ENCODE measurements at regions not wholly inside any gene's neighbourhood (a gene's known extent, or its start where the extent isn't known, plus 50 kb on each side); places are given as distances from the start of the nearest gene placed in this dataset.

DNA sequence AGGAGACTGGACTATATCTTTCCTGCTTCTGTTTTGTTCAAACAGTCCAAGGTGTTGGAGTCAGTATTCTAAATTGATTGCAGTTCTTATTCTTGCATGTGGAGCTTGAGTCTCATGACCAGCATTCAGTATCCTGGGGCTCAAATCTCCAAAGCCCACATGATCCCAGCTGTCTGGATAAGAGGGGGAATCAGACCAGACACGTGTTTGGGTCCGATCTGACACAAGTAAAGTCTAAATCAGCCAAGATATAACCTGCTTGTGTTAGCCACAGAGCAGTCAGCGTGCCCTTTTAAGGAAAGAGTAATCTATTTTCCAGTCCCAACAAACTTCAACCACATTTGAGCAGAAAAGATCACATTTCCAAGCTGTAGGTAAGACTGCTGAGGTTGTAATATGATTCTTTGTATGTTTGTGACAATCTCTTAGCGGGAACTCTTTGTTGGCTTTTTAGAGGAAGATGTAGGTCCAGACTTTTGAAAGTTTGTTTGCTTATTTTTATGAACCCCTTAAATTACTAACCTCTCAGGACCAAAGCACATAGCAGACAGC, 334.6 kb downstream of the SLC4A3 start:
- no peak overlapping the region for H3K4me3 ChIP-seq (ENCODE audit: low read length)
- WGBS (ENCODE audit: insufficient coverage, insufficient read length) = no CpG with 5 or more reads among the region's 4 CpGs
- DNase-seq (ENCODE audit: low read depth, low spot score) = no peak
- peaks cover 3% of the 10 kb centered on the region; the same call in 1 of the 2 replicates for H3K27me3 ChIP-seq (ENCODE audit: control insufficient read depth, insufficient read depth, low read length)
- no peaks in the 10 kb centered on the region for H3K36me3 ChIP-seq (ENCODE audit: control insufficient read depth, insufficient read depth, low read length)
- H3K4me1 ChIP-seq (ENCODE audit: control insufficient read depth, insufficient read depth, low read length) = peaks cover 3% of the 10 kb centered on the region
- H3K9me3 ChIP-seq (ENCODE audit: control insufficient read depth, insufficient read depth, low read length) = no peaks in the 10 kb centered on the region
- H3K27ac ChIP-seq (ENCODE audit: low read length) = no peak overlapping the region

DNA sequence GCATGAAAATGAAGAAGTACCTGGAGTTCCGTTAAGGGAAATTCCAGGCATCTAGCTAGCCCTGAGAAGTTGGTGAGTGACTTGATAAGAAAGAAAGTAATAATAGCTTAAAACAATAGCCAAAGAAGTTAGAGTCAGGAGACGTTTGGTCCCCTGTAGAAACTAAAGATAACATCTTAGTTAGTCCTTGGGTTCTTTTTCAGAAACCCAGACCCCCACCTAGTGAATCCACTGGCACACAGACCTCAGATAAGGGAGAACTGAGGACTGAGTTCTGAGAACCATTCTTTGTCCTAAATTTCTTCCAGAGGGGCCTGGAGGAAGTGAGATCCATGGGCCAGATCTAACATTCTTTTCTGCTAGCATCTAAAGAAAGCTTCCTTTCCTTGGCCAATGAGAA, 335.4 kb downstream of the SLC4A3 start:
- Histone ChIP-seq H3K27me3 (ENCODE audit: control insufficient read depth, insufficient read depth, low read length) (peaks cover 3% of the 10 kb centered on the region; the same call in 1 of the 2 replicates), H3K9me3 (ENCODE audit: control insufficient read depth, insufficient read depth, low read length) (no peaks in the 10 kb centered on the region), H3K4me1 (ENCODE audit: control insufficient read depth, insufficient read depth, low read length) (peaks cover 3% of the 10 kb centered on the region), H3K4me3 (ENCODE audit: low read length) (no peak overlapping the region), H3K36me3 (ENCODE audit: control insufficient read depth, insufficient read depth, low read length) (no peaks in the 10 kb centered on the region), H3K27ac (ENCODE audit: low read length) (no peak overlapping the region)
- no CpG with 5 or more reads among the region's 2 CpGs for WGBS (ENCODE audit: insufficient coverage, insufficient read length)
- DNase-seq (ENCODE audit: low read depth, low spot score) = no peak

DNA sequence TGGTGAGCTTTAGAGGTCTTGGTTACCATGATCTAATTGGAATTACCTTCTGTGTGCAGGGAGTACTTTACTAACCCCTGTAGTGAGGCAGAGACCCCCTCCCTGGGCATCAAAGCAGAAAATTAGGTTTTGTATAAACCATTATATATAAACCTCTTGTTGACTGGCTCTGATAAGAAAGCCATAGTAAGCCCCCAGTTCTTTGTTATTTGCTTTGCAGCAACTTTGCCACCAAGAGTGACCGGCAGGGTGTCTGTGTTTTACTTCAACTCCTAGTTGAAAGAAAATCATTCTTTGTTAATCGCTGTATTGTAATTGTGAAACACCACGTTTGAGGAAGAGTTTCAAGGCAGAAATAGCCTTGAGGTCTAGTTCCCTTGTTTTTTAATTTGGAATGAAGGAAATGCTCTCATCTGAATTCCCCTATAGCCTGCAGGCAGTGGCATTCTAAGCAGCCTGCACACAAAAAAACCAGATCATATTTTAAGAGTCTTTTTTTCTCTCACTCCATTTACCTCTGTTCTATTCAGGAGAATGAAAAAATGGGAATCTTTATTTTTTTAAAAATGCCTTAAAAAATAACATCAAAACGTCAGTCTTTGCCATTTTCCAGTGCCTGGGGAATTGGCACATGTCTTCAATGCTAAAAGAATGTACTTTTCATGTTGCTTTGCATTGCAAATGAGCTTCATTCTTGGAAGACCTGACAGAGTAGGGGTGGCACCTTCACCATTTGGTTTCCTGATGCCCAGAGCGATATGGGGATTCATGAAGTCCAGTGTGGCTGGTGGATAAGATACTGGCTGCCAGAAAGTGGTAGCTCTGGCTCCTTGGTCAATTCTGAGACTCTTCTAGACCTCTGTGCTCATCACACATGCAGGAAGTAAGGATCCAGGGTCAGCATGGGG, 338.1 kb downstream of the SLC4A3 start:
- whole genome bisulfite sequencing (ENCODE audit: insufficient coverage, insufficient read length) = no CpG with 5 or more reads among the region's 5 CpGs
- H3K9me3 ChIP-seq (ENCODE audit: control insufficient read depth, insufficient read depth, low read length) = no peaks in the 10 kb centered on the region
- H3K36me3 ChIP-seq (ENCODE audit: control insufficient read depth, insufficient read depth, low read length) = no peaks in the 10 kb centered on the region
- peaks cover 3% of the 10 kb centered on the region; the same call in 1 of the 2 replicates for H3K27me3 ChIP-seq (ENCODE audit: control insufficient read depth, insufficient read depth, low read length)
- no peak overlapping the region for H3K4me3 ChIP-seq (ENCODE audit: low read length)
- DNase-seq (ENCODE audit: low read depth, low spot score) = peak; percentile 31
- no peak overlapping the region for H3K27ac ChIP-seq (ENCODE audit: low read length)
- H3K4me1 ChIP-seq (ENCODE audit: control insufficient read depth, insufficient read depth, low read length) = peaks cover 3% of the 10 kb centered on the region

DNA sequence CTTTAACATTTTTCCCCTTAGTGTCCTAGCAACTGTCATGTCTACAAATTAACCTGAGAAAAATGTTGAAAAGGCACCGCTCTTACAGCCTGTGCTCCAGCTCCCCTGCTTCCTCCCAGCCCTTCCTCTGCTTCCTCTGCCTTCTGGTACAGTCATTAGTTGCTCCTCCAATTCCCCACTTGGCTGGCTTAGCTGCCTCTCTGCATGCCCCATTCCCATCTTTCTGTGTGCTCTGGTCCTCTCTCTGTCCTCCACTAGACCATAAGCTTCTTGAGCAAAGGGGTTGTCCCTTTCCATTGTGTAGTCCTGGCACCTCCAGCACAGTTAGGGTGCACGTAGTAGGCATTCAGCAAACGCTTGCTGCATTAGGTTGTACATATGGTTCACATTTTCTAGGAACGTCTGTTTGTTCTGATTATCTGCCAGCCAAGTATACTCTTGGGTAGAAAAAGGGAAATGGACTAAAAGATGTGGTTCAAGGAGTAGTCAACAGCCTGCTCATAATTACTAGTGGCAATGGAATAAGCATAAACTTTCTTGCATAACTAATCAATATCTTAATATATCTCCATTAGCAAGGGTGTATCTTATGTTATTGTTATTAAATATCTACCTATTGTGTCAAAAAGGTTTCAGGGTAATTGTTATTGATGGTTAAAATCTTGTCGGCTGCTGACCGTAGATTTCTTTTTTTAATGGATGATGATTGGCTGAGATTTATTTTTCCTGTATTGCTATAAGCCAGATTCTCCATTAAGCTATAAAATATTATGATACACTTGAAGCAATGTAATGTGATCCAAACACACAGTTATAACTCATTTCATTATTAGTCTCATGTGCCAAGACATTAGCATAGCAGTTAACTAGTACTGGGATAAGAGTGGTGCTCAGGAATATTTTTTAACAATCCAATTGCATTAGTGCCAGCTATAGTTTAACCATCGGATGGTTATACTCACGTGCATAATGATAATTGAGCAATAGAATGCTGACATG, 340.1 kb downstream of the SLC4A3 start:
- Histone ChIP-seq H3K4me3 (ENCODE audit: low read length) (no peak overlapping the region), H3K27me3 (ENCODE audit: control insufficient read depth, insufficient read depth, low read length) (peaks cover 3% of the 10 kb centered on the region; the same call in 1 of the 2 replicates), H3K9me3 (ENCODE audit: control insufficient read depth, insufficient read depth, low read length) (no peaks in the 10 kb centered on the region), H3K36me3 (ENCODE audit: control insufficient read depth, insufficient read depth, low read length) (no peaks in the 10 kb centered on the region), H3K4me1 (ENCODE audit: control insufficient read depth, insufficient read depth, low read length) (peaks cover 3% of the 10 kb centered on the region), H3K27ac (ENCODE audit: low read length) (no peak overlapping the region)
- no peak for DNase-seq (ENCODE audit: low read depth, low spot score)
- WGBS (ENCODE audit: insufficient coverage, insufficient read length) = no CpG with 5 or more reads among the region's 8 CpGs

DNA sequence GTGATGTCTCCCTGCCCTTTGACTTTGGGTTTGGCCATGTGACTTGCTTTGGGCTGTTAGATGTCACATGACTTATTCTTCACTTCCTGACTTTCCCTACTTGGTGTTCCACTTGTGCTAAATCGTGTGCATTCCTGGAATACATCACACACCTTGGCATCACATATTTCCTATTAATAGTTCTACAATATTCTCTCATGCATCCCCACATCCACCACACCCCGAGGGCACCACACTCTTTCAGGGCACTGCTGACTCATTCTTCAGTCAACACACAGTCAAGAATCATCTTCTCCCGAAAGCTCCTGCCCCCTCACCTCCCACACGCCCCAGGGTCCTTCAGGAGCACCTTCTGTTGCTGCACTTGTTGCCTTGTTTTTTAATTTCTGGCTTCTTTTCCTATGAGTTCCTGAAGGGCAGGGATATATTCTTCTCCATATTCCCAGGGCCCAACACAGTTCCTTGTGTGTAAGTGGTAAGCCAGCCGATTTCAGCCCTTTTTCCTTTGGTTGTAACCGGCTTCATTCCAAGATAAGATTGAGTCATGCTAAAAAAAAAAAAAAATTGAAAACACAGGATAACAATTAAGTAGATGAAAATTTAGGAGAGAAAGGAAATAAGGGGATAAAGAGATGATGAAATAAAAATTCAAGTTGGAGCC, 341.4 kb downstream of the SLC4A3 start:
- no peaks in the 10 kb centered on the region for H3K36me3 ChIP-seq (ENCODE audit: control insufficient read depth, insufficient read depth, low read length)
- H3K27ac ChIP-seq (ENCODE audit: low read length) = no peak overlapping the region
- no peak for DNase-seq (ENCODE audit: low read depth, low spot score)
- H3K9me3 ChIP-seq (ENCODE audit: control insufficient read depth, insufficient read depth, low read length) = no peaks in the 10 kb centered on the region
- no peak overlapping the region for H3K4me3 ChIP-seq (ENCODE audit: low read length)
- peaks cover 3% of the 10 kb centered on the region for H3K4me1 ChIP-seq (ENCODE audit: control insufficient read depth, insufficient read depth, low read length)
- peaks cover 3% of the 10 kb centered on the region; the same call in 1 of the 2 replicates for H3K27me3 ChIP-seq (ENCODE audit: control insufficient read depth, insufficient read depth, low read length)
- WGBS (ENCODE audit: insufficient coverage, insufficient read length) = no CpG with 5 or more reads among the region's 6 CpGs

DNA sequence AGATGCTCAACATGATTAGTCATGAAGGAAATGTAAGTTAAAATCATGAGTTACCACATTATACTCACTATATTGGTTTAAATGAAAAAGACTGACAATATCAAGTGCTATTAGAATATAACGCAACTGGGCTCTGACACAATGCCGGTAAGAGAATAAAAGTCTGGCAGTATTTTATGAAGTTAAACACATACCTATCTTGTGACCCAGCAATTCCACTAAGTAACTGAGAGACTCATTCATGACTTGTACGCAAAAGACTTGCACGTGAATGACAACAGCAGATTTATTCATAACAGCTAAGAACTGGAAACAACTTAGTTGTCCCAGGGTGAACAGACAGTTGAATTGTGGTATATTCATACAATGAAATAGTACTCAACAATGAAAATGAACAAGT, 342.1 kb downstream of the SLC4A3 start:
- no CpG with 5 or more reads among the region's 4 CpGs for WGBS (ENCODE audit: insufficient coverage, insufficient read length)
- H3K4me1 ChIP-seq (ENCODE audit: control insufficient read depth, insufficient read depth, low read length) = peaks cover 3% of the 10 kb centered on the region
- no peaks in the 10 kb centered on the region for H3K27me3 ChIP-seq (ENCODE audit: control insufficient read depth, insufficient read depth, low read length)
- no peak overlapping the region for H3K4me3 ChIP-seq (ENCODE audit: low read length)
- H3K36me3 ChIP-seq (ENCODE audit: control insufficient read depth, insufficient read depth, low read length) = no peaks in the 10 kb centered on the region
- H3K27ac ChIP-seq (ENCODE audit: low read length) = no peak overlapping the region
- no peaks in the 10 kb centered on the region for H3K9me3 ChIP-seq (ENCODE audit: control insufficient read depth, insufficient read depth, low read length)
- no peak for DNase-seq (ENCODE audit: low read depth, low spot score)

DNA sequence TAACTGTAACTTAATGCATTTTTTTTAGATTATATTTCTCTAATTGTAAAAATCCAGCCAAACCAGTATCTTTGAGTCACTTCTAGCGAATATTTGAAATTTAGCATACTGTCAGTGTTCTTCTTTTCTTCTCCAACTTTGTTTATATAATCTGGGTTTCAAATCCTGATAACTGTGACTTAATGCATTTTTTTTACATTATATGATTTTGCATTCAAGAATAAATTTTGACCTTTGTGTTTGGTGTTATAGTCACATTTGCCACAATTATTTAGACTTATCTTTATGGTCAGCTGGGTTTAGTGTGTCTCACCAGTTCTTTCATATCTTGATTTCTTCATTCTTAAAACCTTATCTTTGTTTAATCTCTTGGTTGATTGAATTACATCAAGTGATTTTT, 345.7 kb downstream of the SLC4A3 start:
- Histone ChIP-seq H3K27ac (ENCODE audit: low read length) (no peak overlapping the region), H3K36me3 (ENCODE audit: control insufficient read depth, insufficient read depth, low read length) (no peaks in the 10 kb centered on the region), H3K9me3 (ENCODE audit: control insufficient read depth, insufficient read depth, low read length) (no peaks in the 10 kb centered on the region), H3K4me3 (ENCODE audit: low read length) (no peak overlapping the region), H3K27me3 (ENCODE audit: control insufficient read depth, insufficient read depth, low read length) (no peaks in the 10 kb centered on the region), H3K4me1 (ENCODE audit: control insufficient read depth, insufficient read depth, low read length) (no peaks in the 10 kb centered on the region)
- no CpG with 5 or more reads among the region's 1 CpG for WGBS (ENCODE audit: insufficient coverage, insufficient read length)
- no peak for DNase-seq (ENCODE audit: low read depth, low spot score)

DNA sequence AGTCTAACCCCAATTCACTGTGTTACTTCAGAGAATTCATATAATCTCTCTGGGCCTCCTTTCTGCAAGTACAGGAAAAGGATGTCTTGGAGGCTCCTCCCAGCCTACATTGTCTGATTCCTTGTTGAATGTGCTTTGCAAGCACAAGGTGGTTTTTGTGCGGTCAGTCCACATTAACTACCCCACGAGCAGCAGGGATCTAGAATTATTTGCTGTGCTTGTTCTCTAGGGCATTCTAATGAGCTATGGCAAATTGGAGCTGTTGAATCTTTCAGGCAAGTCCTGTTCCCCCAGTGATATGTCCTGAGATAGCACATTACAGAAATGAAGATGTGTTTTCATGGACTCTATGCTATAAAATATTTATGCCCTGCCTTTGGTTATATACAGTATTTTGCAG, 349.4 kb downstream of the SLC4A3 start:
- Histone ChIP-seq H3K27me3 (ENCODE audit: control insufficient read depth, insufficient read depth, low read length) (no peaks in the 10 kb centered on the region), H3K4me1 (ENCODE audit: control insufficient read depth, insufficient read depth, low read length) (no peaks in the 10 kb centered on the region; the same call in 1 of the 2 replicates), H3K36me3 (ENCODE audit: control insufficient read depth, insufficient read depth, low read length) (no peaks in the 10 kb centered on the region), H3K4me3 (ENCODE audit: low read length) (no peak overlapping the region), H3K27ac (ENCODE audit: low read length) (no peak overlapping the region), H3K9me3 (ENCODE audit: control insufficient read depth, insufficient read depth, low read length) (no peaks in the 10 kb centered on the region)
- no peak for DNase-seq (ENCODE audit: low read depth, low spot score)
- no CpG with 5 or more reads among the region's 2 CpGs for WGBS (ENCODE audit: insufficient coverage, insufficient read length)

DNA sequence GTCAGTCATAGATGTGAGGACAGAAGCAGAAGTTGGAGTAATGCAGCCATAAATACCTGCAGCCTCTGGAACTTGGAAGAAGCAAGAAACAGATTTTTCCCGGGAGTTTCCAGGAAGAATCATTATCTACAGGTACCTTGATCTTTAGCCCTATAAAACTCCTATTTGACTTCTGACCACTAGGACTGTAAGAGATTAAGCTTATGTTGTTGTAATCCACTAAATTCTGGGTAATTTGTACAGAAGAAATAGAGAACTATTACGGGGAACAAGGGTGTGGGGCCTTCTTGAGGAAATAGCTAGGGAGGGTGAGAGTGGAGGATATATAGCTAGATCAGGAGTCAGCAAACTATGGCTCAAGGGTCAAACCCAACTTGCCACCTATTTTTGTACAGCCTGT, 353.2 kb downstream of the SLC4A3 start:
- WGBS (ENCODE audit: insufficient coverage, insufficient read length) = no CpG with 5 or more reads among the region's 2 CpGs
- no peak for DNase-seq (ENCODE audit: low read depth, low spot score)
- Histone ChIP-seq H3K36me3 (ENCODE audit: control insufficient read depth, insufficient read depth, low read length) (no peaks in the 10 kb centered on the region), H3K9me3 (ENCODE audit: control insufficient read depth, insufficient read depth, low read length) (no peaks in the 10 kb centered on the region), H3K4me1 (ENCODE audit: control insufficient read depth, insufficient read depth, low read length) (no peaks in the 10 kb centered on the region; the same call in 1 of the 2 replicates), H3K4me3 (ENCODE audit: low read length) (no peak overlapping the region), H3K27ac (ENCODE audit: low read length) (no peak overlapping the region), H3K27me3 (ENCODE audit: control insufficient read depth, insufficient read depth, low read length) (no peaks in the 10 kb centered on the region)

DNA sequence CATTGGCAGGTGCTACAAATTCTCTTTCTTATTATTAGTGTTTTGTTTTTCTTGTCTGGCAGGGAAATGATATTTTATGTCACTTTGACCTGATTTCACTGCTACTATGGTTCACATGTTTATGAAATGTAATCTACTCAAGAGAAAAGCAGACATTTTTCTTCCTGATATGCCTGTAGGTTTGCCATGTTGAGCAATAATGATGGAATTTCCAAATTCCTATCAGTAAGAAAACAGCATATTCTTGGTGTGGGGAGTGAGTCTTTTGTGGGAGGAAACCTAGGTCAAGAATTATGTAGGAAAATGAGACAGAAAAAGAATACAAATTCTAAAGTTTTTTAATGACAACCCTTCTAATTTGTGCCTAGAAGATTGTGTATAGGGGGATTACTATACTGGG, 356.4 kb downstream of the SLC4A3 start:
- no peak overlapping the region for H3K27ac ChIP-seq (ENCODE audit: low read length)
- no peak overlapping the region for H3K4me3 ChIP-seq (ENCODE audit: low read length)
- no peak for DNase-seq (ENCODE audit: low read depth, low spot score)
- no peaks in the 10 kb centered on the region for H3K27me3 ChIP-seq (ENCODE audit: control insufficient read depth, insufficient read depth, low read length)
- no peaks in the 10 kb centered on the region for H3K36me3 ChIP-seq (ENCODE audit: control insufficient read depth, insufficient read depth, low read length)
- H3K4me1 ChIP-seq (ENCODE audit: control insufficient read depth, insufficient read depth, low read length) = no peaks in the 10 kb centered on the region; the same call in 1 of the 2 replicates
- no peaks in the 10 kb centered on the region for H3K9me3 ChIP-seq (ENCODE audit: control insufficient read depth, insufficient read depth, low read length)
